ENCODE measurements at regions not wholly inside any gene's neighbourhood (a gene's known extent, or its start where the extent isn't known, plus 50 kb on each side); places are given as distances from the start of the nearest gene placed in this dataset.

DNA sequence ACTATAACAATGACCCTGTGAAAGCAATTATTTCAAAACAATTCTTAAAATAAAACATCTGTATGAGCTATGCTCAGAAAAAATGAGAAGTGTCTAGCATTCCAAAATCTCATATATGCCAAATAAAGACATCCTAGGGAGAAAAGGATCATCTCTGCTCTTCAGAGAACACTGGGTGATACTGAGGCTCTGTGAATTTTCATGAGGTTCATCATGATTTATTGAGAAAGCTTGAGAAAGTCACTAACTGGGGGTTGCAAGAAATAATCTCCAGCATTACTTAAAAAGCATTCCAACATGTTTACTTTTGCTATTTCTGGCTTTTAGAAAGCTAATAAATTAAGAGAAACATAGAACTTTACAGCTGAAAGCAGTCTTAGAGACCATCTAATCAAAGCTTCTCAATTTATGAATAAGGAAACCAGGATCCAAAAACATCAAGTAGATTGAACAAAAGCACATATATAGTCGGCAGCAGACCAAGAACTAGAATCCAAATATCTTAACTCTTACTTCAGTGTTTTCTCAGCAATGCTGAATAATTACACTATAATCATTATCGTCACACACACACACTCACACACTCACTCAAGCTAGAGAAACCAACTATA is 372.8 kb downstream of the NR2F1-AS1 start:
- no peak for DNase-seq
- H3K4me1 Mint-ChIP-seq = no peaks in the 10 kb centered on the region
- intact Hi-C loops (cut with micrococcal nuclease) = no loop called here
- H3K27ac Mint-ChIP-seq = no peak overlapping the region
- H3K36me3 Mint-ChIP-seq (ENCODE audit: low read depth) = no peaks in the 10 kb centered on the region
- peaks cover 6% of the 10 kb centered on the region for H3K9me3 Mint-ChIP-seq
- H3K4me3 Mint-ChIP-seq = no peak overlapping the region
- no peaks in the 10 kb centered on the region for H3K27me3 Mint-ChIP-seq

DNA sequence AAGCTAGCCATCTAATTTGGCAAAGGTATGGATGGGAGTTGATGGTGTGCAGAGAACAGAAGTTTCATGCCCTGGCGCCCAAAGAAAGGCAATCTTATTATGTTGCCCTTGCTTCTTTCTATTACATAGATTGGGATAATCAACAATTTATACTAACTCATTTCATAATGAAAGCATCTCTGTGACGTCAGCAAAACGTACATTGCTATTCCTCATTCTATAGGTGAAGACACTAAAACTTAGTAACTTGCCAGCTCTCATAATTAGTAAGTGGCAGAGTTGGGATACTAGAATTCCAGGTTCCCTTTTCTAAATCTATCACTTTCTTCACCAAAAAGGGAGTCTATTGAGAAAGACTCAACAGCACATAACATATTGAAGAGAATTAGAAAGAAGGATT is 374.8 kb downstream of the NR2F1-AS1 start:
- peaks cover 6% of the 10 kb centered on the region for H3K9me3 Mint-ChIP-seq
- no peak for DNase-seq
- no peaks in the 10 kb centered on the region for H3K27me3 Mint-ChIP-seq
- intact Hi-C loops (cut with micrococcal nuclease) = no loop called here
- H3K27ac Mint-ChIP-seq = no peak overlapping the region
- no peaks in the 10 kb centered on the region for H3K36me3 Mint-ChIP-seq (ENCODE audit: low read depth)
- H3K4me1 Mint-ChIP-seq = no peaks in the 10 kb centered on the region
- H3K4me3 Mint-ChIP-seq = no peak overlapping the region

DNA sequence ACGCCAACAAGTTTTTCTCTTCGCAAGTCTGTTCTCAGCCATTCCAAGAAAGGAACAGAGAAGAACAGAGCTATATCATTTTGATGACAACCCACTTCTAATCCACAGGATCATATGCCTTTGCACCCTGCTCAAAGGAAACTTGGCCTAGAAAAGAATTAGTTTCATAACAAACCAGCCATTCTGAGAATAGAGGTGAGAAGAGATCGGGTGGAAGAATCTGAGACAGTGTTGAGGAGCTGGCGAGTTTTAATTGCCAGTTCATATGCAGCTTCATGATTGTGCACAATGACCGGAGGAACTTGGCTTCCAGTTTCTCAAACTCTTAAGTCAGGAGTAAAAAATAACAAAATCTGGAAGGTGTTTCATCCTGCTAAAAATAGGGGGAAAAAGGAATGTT is 380.0 kb downstream of the NR2F1-AS1 start:
- intact Hi-C loops (cut with micrococcal nuclease) = no loop called here
- DNase-seq = no peak
- no peaks in the 10 kb centered on the region for H3K4me1 Mint-ChIP-seq
- peaks cover 6% of the 10 kb centered on the region for H3K9me3 Mint-ChIP-seq
- no peaks in the 10 kb centered on the region for H3K27me3 Mint-ChIP-seq
- H3K27ac Mint-ChIP-seq = no peak overlapping the region
- H3K4me3 Mint-ChIP-seq = no peak overlapping the region
- H3K36me3 Mint-ChIP-seq (ENCODE audit: low read depth) = no peaks in the 10 kb centered on the region

DNA sequence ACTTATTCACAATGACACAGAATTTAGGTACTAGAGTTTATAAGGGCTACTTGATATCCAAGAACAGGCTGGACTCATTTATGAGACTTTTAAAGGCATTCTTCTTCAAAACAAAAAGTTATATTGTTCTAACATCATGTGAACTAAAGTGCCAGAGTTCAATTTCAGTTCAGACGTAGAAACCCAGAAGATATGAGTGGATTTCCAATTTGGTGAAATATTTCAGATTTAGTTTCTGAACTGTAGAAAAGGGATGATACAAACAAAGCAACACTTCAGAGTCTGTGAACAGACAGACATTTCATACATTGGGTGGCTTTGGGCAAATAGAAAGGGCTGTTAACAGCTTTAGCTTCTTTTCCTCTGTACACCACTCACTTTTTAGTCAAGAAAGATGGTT is 384.0 kb downstream of the NR2F1-AS1 start:
- Mint-ChIP-seq H3K27me3 (no peaks in the 10 kb centered on the region), H3K36me3 (ENCODE audit: low read depth) (no peaks in the 10 kb centered on the region), H3K9me3 (no peaks in the 10 kb centered on the region), H3K4me3 (no peak overlapping the region), H3K27ac (no peak overlapping the region), H3K4me1 (no peaks in the 10 kb centered on the region)
- DNase-seq = no peak
- intact Hi-C loops (cut with micrococcal nuclease) = no loop called here

DNA sequence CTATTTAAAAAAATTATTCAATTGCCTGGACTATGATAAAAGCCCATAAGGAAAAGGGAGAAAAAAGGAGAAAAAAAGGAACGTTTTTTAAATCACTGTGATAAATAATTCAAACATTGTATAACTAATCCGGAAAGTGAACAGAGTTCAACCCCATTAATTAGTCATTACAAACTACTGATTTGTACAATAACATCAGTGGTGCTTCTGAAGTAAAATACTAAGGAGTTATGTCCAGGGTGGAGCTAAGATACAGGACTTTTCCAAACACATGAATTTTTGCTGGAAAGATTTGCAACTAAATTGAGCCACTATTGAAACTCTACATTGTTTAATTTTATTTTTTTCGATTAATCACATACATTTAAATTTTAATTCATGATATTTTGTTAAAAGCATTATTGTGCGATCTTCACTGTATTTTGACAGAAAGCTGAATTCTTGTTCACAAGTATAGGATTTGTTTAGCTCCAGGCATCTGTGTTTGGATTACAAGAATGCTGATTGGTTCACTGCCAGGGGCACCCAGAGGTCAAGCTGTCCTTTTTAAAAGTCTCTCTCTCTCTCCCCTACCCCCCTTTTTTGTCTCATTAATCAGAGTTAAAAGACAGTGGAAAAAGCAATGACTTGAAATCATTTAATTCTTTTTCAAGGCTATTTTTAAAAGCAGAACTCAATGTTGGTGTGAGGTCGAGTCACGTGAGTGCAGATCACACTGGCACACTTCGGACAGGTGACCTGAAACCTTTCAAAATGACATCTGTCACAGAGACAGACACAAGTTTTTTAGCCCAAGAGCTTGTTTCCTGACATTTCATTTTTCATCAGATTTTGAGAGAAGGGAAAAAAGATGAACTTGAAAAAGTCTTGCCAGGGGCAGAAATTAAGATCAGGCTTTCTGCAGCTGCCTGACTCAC is 387.3 kb downstream of the NR2F1-AS1 start:
- H3K27ac Mint-ChIP-seq = no peak overlapping the region
- no peak overlapping the region for H3K4me3 Mint-ChIP-seq
- intact Hi-C loops (cut with micrococcal nuclease) = no loop called here
- no peaks in the 10 kb centered on the region for H3K9me3 Mint-ChIP-seq
- H3K27me3 Mint-ChIP-seq = no peaks in the 10 kb centered on the region
- H3K4me1 Mint-ChIP-seq = no peaks in the 10 kb centered on the region
- H3K36me3 Mint-ChIP-seq (ENCODE audit: low read depth) = no peaks in the 10 kb centered on the region
- no peak for DNase-seq

DNA sequence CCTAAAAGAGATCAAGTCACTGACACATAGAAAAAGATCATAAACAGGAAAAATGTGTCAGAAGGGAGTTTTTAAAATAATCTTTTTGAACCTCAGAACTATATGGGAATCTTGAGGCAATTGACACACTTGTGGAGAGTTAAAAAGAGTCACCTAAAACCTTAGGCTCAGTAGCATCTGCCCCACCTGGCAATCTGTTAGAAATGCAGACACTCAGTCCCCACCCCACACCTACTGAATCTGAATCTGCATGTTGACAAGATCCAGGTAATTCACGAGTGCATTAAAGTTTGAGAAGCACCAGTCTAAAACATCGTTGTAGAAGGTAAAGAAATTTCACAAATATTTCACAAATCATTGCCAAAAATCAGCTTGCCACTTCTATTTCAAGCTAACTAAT is 388.3 kb downstream of the NR2F1-AS1 start:
- Mint-ChIP-seq H3K9me3 (no peaks in the 10 kb centered on the region), H3K36me3 (ENCODE audit: low read depth) (no peaks in the 10 kb centered on the region), H3K27ac (no peak overlapping the region), H3K4me1 (no peaks in the 10 kb centered on the region), H3K27me3 (no peaks in the 10 kb centered on the region), H3K4me3 (no peak overlapping the region)
- intact Hi-C loops (cut with micrococcal nuclease) = no loop called here
- no peak for DNase-seq

DNA sequence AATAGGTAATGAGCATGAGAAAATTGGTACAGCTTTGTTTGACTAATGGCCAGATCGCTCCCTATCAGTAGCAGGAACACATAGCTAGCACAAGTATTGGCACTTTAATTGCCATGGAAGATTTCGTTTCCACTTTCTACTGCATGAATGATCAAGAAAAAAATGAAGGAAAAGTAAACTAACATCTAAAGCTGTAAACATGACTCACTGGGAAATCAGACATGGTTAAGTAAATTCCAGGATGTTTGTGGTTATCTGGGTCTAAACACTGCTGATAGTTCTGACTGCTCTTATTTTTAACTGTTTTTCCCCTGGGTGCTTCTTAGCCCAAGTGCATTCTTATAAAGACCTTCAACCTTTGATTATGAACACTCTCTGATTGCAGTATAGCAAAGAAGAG is 388.9 kb downstream of the NR2F1-AS1 start:
- Mint-ChIP-seq H3K27ac (no peak overlapping the region), H3K4me1 (no peaks in the 10 kb centered on the region)

DNA sequence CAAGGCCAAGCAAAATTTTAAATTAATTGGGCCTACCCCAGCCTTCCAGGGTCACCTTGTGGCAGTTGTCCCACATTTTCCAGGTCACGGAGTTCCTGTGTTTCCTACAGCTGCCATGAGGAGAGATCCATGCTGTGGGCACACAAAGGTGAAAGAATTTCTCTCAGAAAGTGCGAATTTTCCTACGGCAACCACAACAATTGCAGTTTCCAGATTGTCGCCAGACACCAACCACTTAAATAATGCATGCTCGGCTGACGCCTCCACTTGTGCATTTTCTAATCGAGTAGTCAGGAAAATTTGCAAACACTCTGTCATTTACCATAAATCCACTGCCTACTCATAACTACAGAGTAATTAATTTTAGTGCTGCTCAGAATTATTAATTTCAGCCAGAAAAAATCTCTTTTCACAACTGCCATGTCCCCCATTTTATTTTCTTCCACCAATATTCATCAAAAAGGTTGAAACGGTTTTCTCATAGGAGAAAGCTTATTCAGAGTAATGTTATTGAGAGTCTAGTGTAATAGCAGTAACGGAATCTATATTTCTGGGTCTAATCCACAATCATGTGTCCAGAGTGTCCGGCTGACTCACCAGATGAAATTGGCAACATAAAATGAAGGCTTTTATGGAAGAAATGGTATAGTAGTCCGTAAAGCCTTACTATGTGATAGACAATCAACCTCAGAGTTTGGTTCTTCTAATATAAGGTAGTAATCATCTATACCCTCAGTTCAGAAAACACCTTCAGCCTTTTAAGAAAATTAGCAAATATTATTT is 389.8 kb downstream of the NR2F1-AS1 start:
- no peak for DNase-seq
- intact Hi-C loops (cut with micrococcal nuclease) = no loop called here
- Mint-ChIP-seq H3K27me3 (no peaks in the 10 kb centered on the region), H3K4me3 (no peak overlapping the region), H3K27ac (no peak overlapping the region), H3K4me1 (no peaks in the 10 kb centered on the region), H3K9me3 (no peaks in the 10 kb centered on the region), H3K36me3 (ENCODE audit: low read depth) (no peaks in the 10 kb centered on the region)

More for the DNA sequence above, 388.9 kb downstream of the NR2F1-AS1 start:
- DNase-seq = no peak
- Mint-ChIP-seq H3K9me3 (no peaks in the 10 kb centered on the region), H3K4me3 (no peak overlapping the region), H3K27me3 (no peaks in the 10 kb centered on the region), H3K36me3 (ENCODE audit: low read depth) (no peaks in the 10 kb centered on the region)
- intact Hi-C loops (cut with micrococcal nuclease) = no loop called here

DNA sequence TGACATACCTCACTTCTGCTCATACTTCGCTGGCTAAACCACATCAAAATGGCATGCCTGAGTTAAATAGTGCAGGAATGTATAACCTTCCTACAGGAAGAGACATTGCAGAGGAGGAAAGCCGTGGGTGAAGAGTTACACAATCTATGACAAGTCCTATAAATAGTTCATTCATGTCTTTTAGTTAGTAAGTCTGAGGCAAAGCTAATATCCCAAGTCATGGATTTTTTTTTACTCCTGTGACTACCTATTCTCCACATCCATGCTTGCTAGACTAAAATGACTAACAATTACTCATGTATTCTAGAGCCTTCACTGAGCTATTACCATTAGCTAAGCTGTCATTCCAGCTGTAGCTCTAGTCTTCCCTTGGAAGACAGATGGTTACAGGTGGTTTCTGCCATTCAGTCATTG is 391.3 kb downstream of the NR2F1-AS1 start:
- Mint-ChIP-seq H3K27ac (no peak overlapping the region), H3K27me3 (no peaks in the 10 kb centered on the region), H3K4me3 (no peak overlapping the region), H3K4me1 (no peaks in the 10 kb centered on the region), H3K36me3 (ENCODE audit: low read depth) (no peaks in the 10 kb centered on the region), H3K9me3 (no peaks in the 10 kb centered on the region)
- intact Hi-C loops (cut with micrococcal nuclease) = no loop called here
- no peak for DNase-seq

DNA sequence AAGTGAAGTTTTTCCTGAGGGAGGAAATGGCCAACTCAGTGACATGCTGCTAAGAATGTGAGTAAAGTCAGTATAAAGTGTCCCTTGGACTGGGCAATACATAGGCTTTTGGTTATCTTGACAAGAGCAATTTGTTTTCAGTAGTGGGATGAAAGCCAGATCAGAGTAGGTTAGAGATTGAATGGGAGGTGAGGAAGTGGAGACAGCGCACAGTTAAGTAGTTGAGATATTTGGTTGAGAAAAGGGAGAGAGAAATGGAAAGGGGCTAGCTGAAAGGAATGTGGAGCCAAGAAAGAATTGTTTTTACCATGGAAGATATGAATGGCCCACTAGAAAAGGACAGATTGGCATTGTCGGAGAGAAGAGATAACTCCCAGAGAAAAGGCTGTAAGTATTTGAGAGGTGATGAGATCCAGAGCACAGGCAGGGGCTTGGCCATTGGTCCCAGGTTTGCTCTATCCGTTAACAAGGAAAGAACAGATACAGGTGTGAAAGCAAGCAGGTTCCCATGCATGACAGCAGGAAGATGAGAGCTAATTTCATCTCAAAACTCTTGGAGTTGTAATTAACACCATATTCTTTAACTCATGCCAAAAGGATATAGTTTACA is 392.0 kb downstream of the NR2F1-AS1 start:
- Mint-ChIP-seq H3K4me1 (no peaks in the 10 kb centered on the region), H3K4me3 (no peak overlapping the region), H3K27me3 (no peaks in the 10 kb centered on the region), H3K9me3 (no peaks in the 10 kb centered on the region), H3K27ac (no peak overlapping the region), H3K36me3 (ENCODE audit: low read depth) (no peaks in the 10 kb centered on the region)
- DNase-seq = no peak
- intact Hi-C loops (cut with micrococcal nuclease) = no loop called here

DNA sequence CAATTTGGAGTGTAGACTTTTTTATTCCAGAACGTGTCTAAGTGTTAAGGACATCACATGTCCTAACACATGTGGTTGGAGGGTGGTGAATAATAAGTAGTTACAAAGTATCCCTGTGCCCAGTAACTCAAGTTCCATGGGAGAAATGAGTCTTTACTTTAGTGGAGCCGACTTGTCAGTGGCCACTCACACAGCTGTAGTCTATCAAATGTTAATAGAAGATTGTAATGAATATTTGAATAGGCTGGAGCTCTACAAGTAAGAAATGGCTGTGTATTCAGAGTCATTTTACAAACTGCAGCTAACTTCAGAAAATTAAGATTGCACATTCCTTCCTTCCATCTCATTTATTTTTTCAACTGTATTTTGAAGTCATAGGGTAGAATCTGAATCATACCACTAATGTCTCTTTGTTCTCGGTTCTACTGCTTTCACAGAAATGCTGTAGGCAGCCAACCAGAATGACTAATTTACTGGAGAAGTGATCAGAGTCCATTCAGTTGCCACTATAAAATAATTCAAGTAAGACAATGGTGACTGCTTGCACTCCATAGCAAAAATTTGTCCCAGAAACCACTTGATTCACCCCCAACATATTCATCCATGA is 394.8 kb downstream of the NR2F1-AS1 start:
- H3K27ac Mint-ChIP-seq = no peak overlapping the region
- no peaks in the 10 kb centered on the region for H3K36me3 Mint-ChIP-seq (ENCODE audit: low read depth)
- H3K27me3 Mint-ChIP-seq = no peaks in the 10 kb centered on the region
- H3K9me3 Mint-ChIP-seq = no peaks in the 10 kb centered on the region
- no peak overlapping the region for H3K4me3 Mint-ChIP-seq
- intact Hi-C loops (cut with micrococcal nuclease) = no loop called here
- DNase-seq = no peak
- H3K4me1 Mint-ChIP-seq = no peaks in the 10 kb centered on the region

DNA sequence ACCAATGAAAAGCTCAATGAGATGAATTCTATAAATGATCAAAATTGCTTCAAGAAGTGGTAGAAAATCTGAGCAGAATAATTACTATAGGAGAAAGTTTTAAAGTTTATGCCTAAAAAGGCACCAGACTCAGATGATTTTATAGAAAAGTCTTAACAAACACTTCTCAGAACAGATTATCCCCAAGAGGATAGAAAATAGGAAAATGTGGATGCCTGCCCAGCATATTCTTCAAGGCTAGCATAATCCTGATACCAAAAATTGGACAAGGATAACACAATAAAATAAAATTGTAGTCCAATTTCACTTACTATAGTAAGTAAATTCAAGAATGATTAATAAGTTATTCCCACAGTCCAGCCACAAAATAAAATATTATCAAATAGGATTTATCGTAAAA is 397.0 kb downstream of the NR2F1-AS1 start:
- H3K36me3 Mint-ChIP-seq (ENCODE audit: low read depth) = no peaks in the 10 kb centered on the region
- no peaks in the 10 kb centered on the region for H3K4me1 Mint-ChIP-seq
- no peaks in the 10 kb centered on the region for H3K27me3 Mint-ChIP-seq
- H3K4me3 Mint-ChIP-seq = no peak overlapping the region
- H3K9me3 Mint-ChIP-seq = no peaks in the 10 kb centered on the region
- intact Hi-C loops (cut with micrococcal nuclease) = no loop called here
- no peak overlapping the region for H3K27ac Mint-ChIP-seq
- no peak for DNase-seq

DNA sequence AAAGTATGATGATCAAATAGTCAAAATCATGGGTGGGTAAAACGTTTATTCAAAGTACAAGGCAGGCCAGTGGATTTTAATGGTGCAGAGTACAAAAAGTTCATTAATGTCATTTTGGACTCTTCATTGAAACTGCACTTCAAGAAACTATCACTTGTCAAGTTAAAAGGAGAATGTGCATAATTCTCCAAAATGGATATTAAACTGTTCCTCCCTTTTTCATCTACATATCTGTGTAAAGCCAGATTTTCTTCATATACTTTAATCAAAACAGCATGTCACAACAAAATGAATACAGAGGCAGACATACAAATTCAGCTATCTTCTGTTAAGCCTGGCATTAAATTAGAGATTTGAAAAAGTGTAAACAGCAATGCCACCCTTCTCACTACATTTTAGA is 401.6 kb downstream of the NR2F1-AS1 start:
- H3K9me3 Mint-ChIP-seq = no peaks in the 10 kb centered on the region
- intact Hi-C loops (cut with micrococcal nuclease) = no loop called here

More for the DNA sequence above, 401.6 kb downstream of the NR2F1-AS1 start:
- Mint-ChIP-seq H3K4me1 (no peaks in the 10 kb centered on the region), H3K4me3 (no peak overlapping the region), H3K27me3 (no peaks in the 10 kb centered on the region), H3K27ac (no peak overlapping the region), H3K36me3 (ENCODE audit: low read depth) (no peaks in the 10 kb centered on the region)
- DNase-seq = no peak

Measured in activated CD4-positive, alpha-beta T cell treated with anti-CD3 and anti-CD28 coated beads, Interleukin-2, amount 10 ng/mL, durations not matched to agents 24 days and 14 days (primary cell).